HuH-7 (cell line): ENCODE measurements at regions not wholly inside any gene's neighbourhood (a gene's known extent, or its start where the extent isn't known, plus 50 kb on each side); places are given as distances from the start of the nearest gene placed in this dataset.

Source experiments
- DNase-seq: peaks from one replicate; pipeline ENCODE4 v3.0.0; 2011; ENCODE audit warnings: low spot score

GRCh38 chr11:115843685-115844084 is 339.5 kb upstream of the CADM1 start:
- no peak for DNase-seq

- no peak for DNase-seq
Observed at GRCh38 chr11:115843111-115843510, 338.9 kb upstream of the CADM1 start.

GRCh38 chr11:115820026-115820425 is 315.8 kb upstream of the CADM1 start:
- DNase-seq: no peak

GRCh38 chr11:115819014-115819413 is 314.8 kb upstream of the CADM1 start:
- DNase-seq: no peak

GRCh38 chr11:115817844-115818468 is 313.7 kb upstream of the CADM1 start:
- no peak for DNase-seq

GRCh38 chr11:115808351-115808940 is 304.2 kb upstream of the CADM1 start:
- DNase-seq: no peak

GRCh38 chr11:115806056-115806455 is 301.8 kb upstream of the CADM1 start:
- no peak for DNase-seq

GRCh38 chr11:115803073-115803740 is 299.0 kb upstream of the CADM1 start:
- no peak for DNase-seq

- DNase-seq: no peak
Observed at GRCh38 chr11:115802641-115803040, 298.4 kb upstream of the CADM1 start.

GRCh38 chr11:115792903-115793302 is 288.7 kb upstream of the CADM1 start:
- no peak for DNase-seq

- no peak for DNase-seq
Observed at GRCh38 chr11:115787302-115787701, 283.1 kb upstream of the CADM1 start.

- DNase-seq: no peak
Observed at GRCh38 chr11:115784796-115785521, 280.7 kb upstream of the CADM1 start.

GRCh38 chr11:115780646-115781362 is 276.6 kb upstream of the CADM1 start:
- no peak for DNase-seq

- no peak for DNase-seq
Observed at GRCh38 chr11:115778928-115779650, 274.9 kb upstream of the CADM1 start.

GRCh38 chr11:115776916-115777315 is 272.7 kb upstream of the CADM1 start:
- DNase-seq: no peak

- DNase-seq: no peak
Observed at GRCh38 chr11:115775846-115776245, 271.6 kb upstream of the CADM1 start.

- no peak for DNase-seq
Observed at GRCh38 chr11:115774756-115775155, 270.5 kb upstream of the CADM1 start.

- no peak for DNase-seq
Observed at GRCh38 chr11:115769891-115770290, 265.7 kb upstream of the CADM1 start.

- DNase-seq: no peak
Observed at GRCh38 chr11:115767883-115768282, 263.7 kb upstream of the CADM1 start.

- DNase-seq: no peak
Observed at GRCh38 chr11:115767047-115767802, 263.0 kb upstream of the CADM1 start.

GRCh38 chr11:115766561-115766960 is 262.3 kb upstream of the CADM1 start:
- no peak for DNase-seq
